ENCODE measurements at regions not wholly inside any gene's neighbourhood (a gene's known extent, or its start where the extent isn't known, plus 50 kb on each side); places are given as distances from the start of the nearest gene placed in this dataset.

- no peak for TF ChIP-seq CTCF (IDR thresholded peaks at IDR 0.05; ENCODE audit: insufficient read depth, low read length, poor library complexity, severe bottlenecking)
- TF ChIP-seq EZH2phosphoT487 (conservative IDR thresholded peaks at IDR 0.05; ENCODE audit: low read length): no peak
These were observed 639.0 kb upstream of the KLHL1 start for GRCh38 chr13:70747262-70747661.
